Stimulated activated CD8-positive, alpha-beta memory T cell treated with anti-CD3 and anti-CD28 coated beads, Interleukin-2, amount 100 ng/mL, for 48 hours (primary cell): ENCODE measurements at regions not wholly inside any gene's neighbourhood (a gene's known extent, or its start where the extent isn't known, plus 50 kb on each side); places are given as distances from the start of the nearest gene placed in this dataset.

Source experiments
- DNase-seq, 2 donors: peaks; one replicate each; pipeline ENCODE4 v3.0.0-alpha.2; 2020; ENCODE audit warnings: low read depth in 2 of 2

GRCh38 chr21:16363100-16363499, 633.3 kb downstream of the USP25 start:
- no peak for DNase-seq

- DNase-seq, result no peak
These were observed 633.7 kb downstream of the USP25 start for GRCh38 chr21:16363518-16363917.

- no peak for DNase-seq
These were observed 636.4 kb downstream of the USP25 start for GRCh38 chr21:16366207-16366606.

GRCh38 chr21:16367079-16367478, 637.3 kb downstream of the USP25 start:
- no peak for DNase-seq

GRCh38 chr21:16370186-16370585, 640.4 kb downstream of the USP25 start:
- DNase-seq, result no peak

GRCh38 chr21:16372586-16372985, 642.8 kb downstream of the USP25 start:
- no peak for DNase-seq

- no peak for DNase-seq
These were observed 646.9 kb downstream of the USP25 start for GRCh38 chr21:16376673-16377072.

- no peak for DNase-seq
These were observed 647.4 kb downstream of the USP25 start for GRCh38 chr21:16377120-16377658.

- DNase-seq, result no peak
These were observed 648.1 kb downstream of the USP25 start for GRCh38 chr21:16377857-16378256.

- no peak for DNase-seq
These were observed 648.7 kb downstream of the USP25 start for GRCh38 chr21:16378525-16378924.

- DNase-seq, result no peak
These were observed 658.5 kb downstream of the USP25 start for GRCh38 chr21:16388291-16388690.

- no peak for DNase-seq
These were observed 659.3 kb downstream of the USP25 start for GRCh38 chr21:16388911-16389560.

- no peak for DNase-seq
These were observed 659.9 kb downstream of the USP25 start for GRCh38 chr21:16389643-16390042.

- no peak for DNase-seq
These were observed 665.5 kb downstream of the USP25 start for GRCh38 chr21:16395285-16395684.

- DNase-seq, result no peak
These were observed 673.0 kb downstream of the USP25 start for GRCh38 chr21:16402752-16403151.

- no peak for DNase-seq
These were observed 675.0 kb downstream of the USP25 start for GRCh38 chr21:16404776-16405175.

GRCh38 chr21:16406355-16406754, 676.6 kb downstream of the USP25 start:
- no peak for DNase-seq

GRCh38 chr21:16407403-16408240, 677.8 kb downstream of the USP25 start:
- DNase-seq, result no peak

- no peak for DNase-seq
These were observed 678.5 kb downstream of the USP25 start for GRCh38 chr21:16408280-16408679.

GRCh38 chr21:16409352-16409751, 679.6 kb downstream of the USP25 start:
- no peak for DNase-seq

- no peak for DNase-seq
These were observed 688.4 kb downstream of the USP25 start for GRCh38 chr21:16418226-16418625.

GRCh38 chr21:16418642-16419041, 688.9 kb downstream of the USP25 start:
- DNase-seq, result no peak
